ENCODE measurements at regions not wholly inside any gene's neighbourhood (a gene's known extent, or its start where the extent isn't known, plus 50 kb on each side); places are given as distances from the start of the nearest gene placed in this dataset.

DNA sequence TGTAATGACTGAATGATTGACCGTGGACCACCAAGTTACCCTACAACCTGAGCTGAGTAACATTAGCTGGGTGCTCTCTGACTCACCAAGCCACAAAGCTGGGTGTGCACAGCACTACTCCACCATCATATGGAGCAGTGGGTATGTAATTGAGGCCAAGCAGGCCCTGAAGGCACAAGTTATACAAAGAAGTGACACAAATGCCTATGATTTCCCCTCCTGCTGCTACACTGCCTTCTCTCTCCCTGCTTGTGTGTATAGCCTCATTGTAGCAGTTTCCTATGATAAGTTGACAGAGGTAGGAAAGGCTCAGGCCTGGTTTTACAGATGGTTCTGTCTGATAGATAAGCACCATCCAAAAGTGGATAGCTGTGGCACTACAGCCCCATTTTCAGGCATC, 1327.2 kb upstream of the DDX18 start:
- dilution Hi-C loops (cut with MboI; ENCODE audit: extremely low pct_ligation_motif_present, low sequenced_read_pairs), result no loop called here

DNA sequence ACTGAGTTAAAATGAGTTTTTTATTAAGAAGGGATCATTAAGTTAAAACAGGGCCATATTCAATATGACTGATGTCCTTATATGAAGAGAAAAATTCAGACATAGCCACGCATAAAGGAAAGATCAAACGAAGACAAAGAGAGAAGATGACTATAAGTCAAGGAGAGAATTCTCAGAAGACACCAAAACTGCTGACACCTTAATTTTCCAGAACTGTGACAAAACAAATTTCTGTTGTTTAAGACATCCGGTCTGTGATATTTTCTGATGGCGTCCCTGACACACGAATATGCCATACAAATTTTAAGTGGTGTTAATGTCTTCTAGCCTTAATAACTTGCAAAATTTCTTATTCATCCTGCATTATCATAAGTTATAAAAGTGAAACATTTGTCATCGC, 1325.2 kb upstream of the DDX18 start:
- Histone ChIP-seq H3K9me3 (ENCODE audit: control insufficient read depth, low read depth, low read length) (peaks cover 6% of the 10 kb centered on the region), H3K4me2 (ENCODE audit: control insufficient read depth, extremely low read depth, insufficient read depth, low read depth, low read length) (no peak overlapping the region), H3K4me3 (ENCODE audit: control insufficient read depth in 2 of 3, extremely low read depth in 1 of 3, insufficient read depth in 2 of 3, low read depth in 1 of 3, low read length in 3 of 3) (no peak overlapping the region), H3K27ac (ENCODE audit: control insufficient read depth, insufficient read depth, low read length) (no peak overlapping the region), H3K27me3 (ENCODE audit: control insufficient read depth, extremely low read depth, insufficient read depth, low read length) (no peaks in the 10 kb centered on the region), H2AFZ (ENCODE audit: control insufficient read depth, low read length) (no peak overlapping the region), H4K20me1 (ENCODE audit: control insufficient read depth, extremely low read depth, insufficient read depth, low read length) (no peaks in the 10 kb centered on the region), H3K9me1 (ENCODE audit: control insufficient read depth, extremely low read depth, insufficient read depth, low read length) (no peaks in the 10 kb centered on the region), H3K79me2 (ENCODE audit: control insufficient read depth, insufficient read depth, low read length) (no peaks in the 10 kb centered on the region), H3K36me3 (ENCODE audit: control insufficient read depth in 2 of 2, extremely low read depth in 1 of 2, insufficient read depth in 2 of 2, low read length in 2 of 2) (no peaks in the 10 kb centered on the region), H3K4me1 (ENCODE audit: control insufficient read depth, extremely low read depth, insufficient read depth, low read length) (no peaks in the 10 kb centered on the region), H3K9ac (ENCODE audit: control insufficient read depth, extremely low read depth, insufficient read depth, low read length) (no peak overlapping the region)
- FAIRE-seq (no peak), DNase-seq (ENCODE audit: low read depth, low spot score) (no peak)
- TF ChIP-seq EZH2 (IDR thresholded peaks at IDR 0.05; ENCODE audit: low read length), result no peak
- TF ChIP-seq, protein P1, sequence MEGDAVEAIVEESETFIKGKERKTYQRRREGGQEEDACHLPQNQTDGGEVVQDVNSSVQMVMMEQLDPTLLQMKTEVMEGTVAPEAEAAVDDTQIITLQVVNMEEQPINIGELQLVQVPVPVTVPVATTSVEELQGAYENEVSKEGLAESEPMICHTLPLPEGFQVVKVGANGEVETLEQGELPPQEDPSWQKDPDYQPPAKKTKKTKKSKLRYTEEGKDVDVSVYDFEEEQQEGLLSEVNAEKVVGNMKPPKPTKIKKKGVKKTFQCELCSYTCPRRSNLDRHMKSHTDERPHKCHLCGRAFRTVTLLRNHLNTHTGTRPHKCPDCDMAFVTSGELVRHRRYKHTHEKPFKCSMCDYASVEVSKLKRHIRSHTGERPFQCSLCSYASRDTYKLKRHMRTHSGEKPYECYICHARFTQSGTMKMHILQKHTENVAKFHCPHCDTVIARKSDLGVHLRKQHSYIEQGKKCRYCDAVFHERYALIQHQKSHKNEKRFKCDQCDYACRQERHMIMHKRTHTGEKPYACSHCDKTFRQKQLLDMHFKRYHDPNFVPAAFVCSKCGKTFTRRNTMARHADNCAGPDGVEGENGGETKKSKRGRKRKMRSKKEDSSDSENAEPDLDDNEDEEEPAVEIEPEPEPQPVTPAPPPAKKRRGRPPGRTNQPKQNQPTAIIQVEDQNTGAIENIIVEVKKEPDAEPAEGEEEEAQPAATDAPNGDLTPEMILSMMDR (optimal IDR thresholded peaks at IDR 0.05 in 1 of 3, IDR thresholded peaks at IDR 0.05 in 1 of 3, conservative IDR thresholded peaks at IDR 0.05 in 1 of 3; ENCODE audit: extremely low read depth in 1 of 3, insufficient read depth in 2 of 3, low read length in 3 of 3), result no peak
- dilution Hi-C loops (cut with MboI; ENCODE audit: extremely low pct_ligation_motif_present, low sequenced_read_pairs), result no loop called here

More for the DNA sequence above, 1327.2 kb upstream of the DDX18 start:
- H3K79me2 ChIP-seq (ENCODE audit: control insufficient read depth, insufficient read depth, low read length), result no peaks in the 10 kb centered on the region
- H3K9me3 ChIP-seq (ENCODE audit: control insufficient read depth, low read depth, low read length), result peaks cover 8% of the 10 kb centered on the region
- no peak overlapping the region for H3K4me2 ChIP-seq (ENCODE audit: control insufficient read depth, extremely low read depth, insufficient read depth, low read depth, low read length)
- H2AFZ ChIP-seq (ENCODE audit: control insufficient read depth, low read length), result no peak overlapping the region
- no peak for DNase-seq (ENCODE audit: low read depth, low spot score)
- H4K20me1 ChIP-seq (ENCODE audit: control insufficient read depth, extremely low read depth, insufficient read depth, low read length), result no peaks in the 10 kb centered on the region
- H3K4me3 ChIP-seq (ENCODE audit: control insufficient read depth in 2 of 3, extremely low read depth in 1 of 3, insufficient read depth in 2 of 3, low read depth in 1 of 3, low read length in 3 of 3), result no peak overlapping the region
- H3K9ac ChIP-seq (ENCODE audit: control insufficient read depth, extremely low read depth, insufficient read depth, low read length), result no peak overlapping the region
- TF ChIP-seq, protein P1 (optimal IDR thresholded peaks at IDR 0.05 in 1 of 3, IDR thresholded peaks at IDR 0.05 in 1 of 3, conservative IDR thresholded peaks at IDR 0.05 in 1 of 3; ENCODE audit: extremely low read depth in 1 of 3, insufficient read depth in 2 of 3, low read length in 3 of 3), result no peak
- no peak for TF ChIP-seq EZH2 (IDR thresholded peaks at IDR 0.05; ENCODE audit: low read length)
- no peaks in the 10 kb centered on the region for H3K27me3 ChIP-seq (ENCODE audit: control insufficient read depth, extremely low read depth, insufficient read depth, low read length)
- no peaks in the 10 kb centered on the region for H3K9me1 ChIP-seq (ENCODE audit: control insufficient read depth, extremely low read depth, insufficient read depth, low read length)
- no peaks in the 10 kb centered on the region for H3K4me1 ChIP-seq (ENCODE audit: control insufficient read depth, extremely low read depth, insufficient read depth, low read length)
- FAIRE-seq, result no peak
- H3K36me3 ChIP-seq (ENCODE audit: control insufficient read depth in 2 of 2, extremely low read depth in 1 of 2, insufficient read depth in 2 of 2, low read length in 2 of 2), result no peaks in the 10 kb centered on the region
- H3K27ac ChIP-seq (ENCODE audit: control insufficient read depth, insufficient read depth, low read length), result no peak overlapping the region
